ENCODE measurements at regions not wholly inside any gene's neighbourhood (a gene's known extent, or its start where the extent isn't known, plus 50 kb on each side); places are given as distances from the start of the nearest gene placed in this dataset.
A peak's percentile ranks its signal among the peaks of the same experiment; 100 is the strongest.

- Histone ChIP-seq H3K27ac (no peak overlapping the region), H3K9me3 (no peaks in the 10 kb centered on the region), H3K27me3 (ENCODE audit: insufficient read depth in 3 of 3, low read length in 2 of 3) (no peaks in the 10 kb centered on the region), H3K36me3 (ENCODE audit: insufficient read depth in 1 of 2, low read depth in 1 of 2) (no peaks in the 10 kb centered on the region), H3K4me3 (no peak overlapping the region), H3K4me1 (no peaks in the 10 kb centered on the region)
- TF ChIP-seq, protein P1, sequence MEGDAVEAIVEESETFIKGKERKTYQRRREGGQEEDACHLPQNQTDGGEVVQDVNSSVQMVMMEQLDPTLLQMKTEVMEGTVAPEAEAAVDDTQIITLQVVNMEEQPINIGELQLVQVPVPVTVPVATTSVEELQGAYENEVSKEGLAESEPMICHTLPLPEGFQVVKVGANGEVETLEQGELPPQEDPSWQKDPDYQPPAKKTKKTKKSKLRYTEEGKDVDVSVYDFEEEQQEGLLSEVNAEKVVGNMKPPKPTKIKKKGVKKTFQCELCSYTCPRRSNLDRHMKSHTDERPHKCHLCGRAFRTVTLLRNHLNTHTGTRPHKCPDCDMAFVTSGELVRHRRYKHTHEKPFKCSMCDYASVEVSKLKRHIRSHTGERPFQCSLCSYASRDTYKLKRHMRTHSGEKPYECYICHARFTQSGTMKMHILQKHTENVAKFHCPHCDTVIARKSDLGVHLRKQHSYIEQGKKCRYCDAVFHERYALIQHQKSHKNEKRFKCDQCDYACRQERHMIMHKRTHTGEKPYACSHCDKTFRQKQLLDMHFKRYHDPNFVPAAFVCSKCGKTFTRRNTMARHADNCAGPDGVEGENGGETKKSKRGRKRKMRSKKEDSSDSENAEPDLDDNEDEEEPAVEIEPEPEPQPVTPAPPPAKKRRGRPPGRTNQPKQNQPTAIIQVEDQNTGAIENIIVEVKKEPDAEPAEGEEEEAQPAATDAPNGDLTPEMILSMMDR (IDR thresholded peaks at IDR 0.05): peak; percentile 19
- DNase-seq: no peak
- ATAC-seq: peak in 2 of 4 donors; percentile 24 to 71
- intact Hi-C loops (cut with DNase I): loop anchor here (5.0 to 10.0 kb wide), 2 partner anchors 237 to 240 kb away; no protein-coding TSS in a partner anchor
- WGBS, 3 donors: 53 to 67% (median 63%) methylated on average over 1 of the region's 1 CpG
Measured at GRCh38 chr3:106824856-106825255, 552.4 kb upstream of the CCDC54 start.

DNA sequence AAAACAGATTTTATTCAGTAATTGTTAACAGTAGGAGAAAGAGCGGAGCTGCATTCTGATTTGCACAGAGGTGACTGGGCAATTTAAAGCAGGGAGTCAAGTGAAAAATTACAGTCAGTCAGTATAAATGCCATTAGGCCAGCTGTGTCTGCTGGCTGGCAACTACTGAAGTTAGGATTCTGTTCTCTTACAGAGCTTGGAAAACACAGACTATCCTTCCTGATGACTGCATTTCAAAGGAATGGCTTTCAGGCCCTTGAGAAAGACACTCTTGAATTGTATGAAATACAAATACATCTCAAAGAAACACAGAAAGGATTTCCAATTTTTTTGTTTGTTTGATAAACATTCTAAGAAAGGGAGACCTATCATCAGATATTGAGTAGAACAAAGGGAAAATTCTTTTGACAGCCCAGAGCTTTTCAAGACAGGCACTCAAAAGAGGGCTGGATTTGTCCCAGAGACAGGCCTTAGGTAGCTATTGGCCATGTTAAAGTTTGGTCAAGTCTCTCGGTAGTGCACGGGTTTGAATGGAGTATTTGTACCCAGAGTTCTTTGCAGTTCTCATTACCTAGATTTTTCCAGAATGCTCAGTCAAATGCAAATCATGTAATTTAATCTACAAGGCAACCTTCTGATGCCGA is 551.2 kb upstream of the CCDC54 start:
- no peak for DNase-seq
- 51 to 57% (median 52%) methylated on average over 4 of the region's 4 CpGs for WGBS, 3 donors
- no peaks in the 10 kb centered on the region for H3K36me3 ChIP-seq (ENCODE audit: insufficient read depth in 1 of 2, low read depth in 1 of 2)
- no peaks in the 10 kb centered on the region for H3K4me1 ChIP-seq
- TF ChIP-seq, protein P1 (IDR thresholded peaks at IDR 0.05): no peak
- H3K9me3 ChIP-seq: no peaks in the 10 kb centered on the region
- no peaks in the 10 kb centered on the region for H3K27me3 ChIP-seq (ENCODE audit: insufficient read depth in 3 of 3, low read length in 2 of 3)
- ATAC-seq: peak in 3 of 4 donors; percentile 12 to 59 (median 45)
- no peak overlapping the region for H3K27ac ChIP-seq
- intact Hi-C loops (cut with DNase I): loop anchor here (5.0 to 10.0 kb wide), 2 partner anchors 236 to 239 kb away; no protein-coding TSS in a partner anchor
- no peak overlapping the region for H3K4me3 ChIP-seq

DNA sequence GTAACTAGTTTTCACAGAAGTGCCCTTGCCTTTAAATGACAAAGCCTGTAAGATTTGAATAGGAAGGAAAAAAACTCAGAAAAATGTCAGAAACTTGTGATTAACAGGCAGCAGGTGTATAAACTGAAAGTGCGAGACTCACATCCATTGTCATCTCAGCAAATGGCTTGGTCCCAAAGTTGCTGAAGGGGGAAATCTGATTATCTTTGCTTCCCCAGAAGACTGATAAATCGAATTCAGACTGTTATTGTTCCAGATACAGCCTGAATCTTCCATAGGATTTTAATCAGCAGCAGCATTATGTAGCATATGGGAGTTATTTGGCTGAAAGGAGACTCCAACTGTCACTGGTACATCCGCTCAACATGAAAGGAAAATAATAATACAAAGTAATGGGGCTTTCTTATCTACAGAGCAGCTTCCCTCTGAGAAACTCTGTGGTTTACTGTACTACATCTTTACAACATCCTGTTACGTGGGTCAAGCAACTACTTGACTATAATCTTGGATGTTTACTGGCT is 550.4 kb upstream of the CCDC54 start:
- intact Hi-C loops (cut with DNase I): loop anchor here (5.0 to 10.0 kb wide), 2 partner anchors 235 to 238 kb away; no protein-coding TSS in a partner anchor
- H3K27ac ChIP-seq: peak overlapping the region; percentile 6

GRCh38 chr3:106827515-106828213 is 549.6 kb upstream of the CCDC54 start:
- Histone ChIP-seq H3K9me3 (no peaks in the 10 kb centered on the region), H3K27ac (no peak overlapping the region), H3K4me3 (no peak overlapping the region), H3K27me3 (ENCODE audit: insufficient read depth in 3 of 3, low read length in 2 of 3) (no peaks in the 10 kb centered on the region), H3K36me3 (ENCODE audit: insufficient read depth in 1 of 2, low read depth in 1 of 2) (no peaks in the 10 kb centered on the region), H3K4me1 (no peaks in the 10 kb centered on the region)
- no peak for DNase-seq
- intact Hi-C loops (cut with DNase I): loop anchor here (5.0 to 10.0 kb wide), 2 partner anchors 235 to 237 kb away; no protein-coding TSS in a partner anchor
- ATAC-seq: no peak
- WGBS, 3 donors: 51 to 72% (median 52%) methylated on average over 5 of the region's 5 CpGs
- TF ChIP-seq, protein P1 (IDR thresholded peaks at IDR 0.05): no peak

More for the DNA sequence above, 550.4 kb upstream of the CCDC54 start:
- no peak for DNase-seq
- Histone ChIP-seq H3K36me3 (ENCODE audit: insufficient read depth in 1 of 2, low read depth in 1 of 2) (no peaks in the 10 kb centered on the region), H3K9me3 (no peaks in the 10 kb centered on the region), H3K27me3 (ENCODE audit: insufficient read depth in 3 of 3, low read length in 2 of 3) (no peaks in the 10 kb centered on the region), H3K4me1 (no peaks in the 10 kb centered on the region), H3K4me3 (no peak overlapping the region)
- TF ChIP-seq, protein P1 (IDR thresholded peaks at IDR 0.05): no peak
- no peak for ATAC-seq
- WGBS, 3 donors: 49 to 74% (median 51%) methylated on average over 4 of the region's 4 CpGs
